ENCODE measurements at regions not wholly inside any gene's neighbourhood (a gene's known extent, or its start where the extent isn't known, plus 50 kb on each side); places are given as distances from the start of the nearest gene placed in this dataset.

DNA sequence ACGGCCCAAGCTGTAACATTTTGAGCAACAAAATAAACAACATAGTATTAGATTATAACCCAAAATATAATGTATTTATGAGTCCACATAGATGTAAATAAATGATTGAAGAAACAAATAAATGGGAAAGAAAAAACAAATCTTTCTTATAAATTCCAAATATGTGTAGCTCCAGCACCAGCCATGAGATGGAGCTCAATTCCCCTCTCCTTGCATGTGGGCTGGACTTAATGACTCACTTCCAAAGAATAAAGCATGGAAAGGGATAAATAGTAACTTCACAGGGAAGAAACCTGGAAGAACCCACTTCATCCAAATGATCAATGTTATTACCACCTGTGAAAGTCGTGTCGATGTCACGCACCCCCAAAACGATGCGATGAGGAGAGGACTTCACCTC is 158.8 kb downstream of the RPAP3 start:
- peak; percentile 49 for TF ChIP-seq CTCF (IDR thresholded peaks at IDR 0.05; ENCODE audit: insufficient read depth, low read length, missing control alignments)
- CTCF ChIA-PET: interaction anchor here (0.7 to 3.5 kb wide), 14 partner anchors 9 to 515 kb away, joined by 3 to 16 read pairs (median 4); no protein-coding TSS in a partner anchor
- POLR2A ChIA-PET: no interaction called here
- DNase-seq (ENCODE audit: low read depth, low spot score): peak; percentile 9
- no peak overlapping the region for H3K4me3 ChIP-seq (ENCODE audit: low read depth, low read length)

- CTCF ChIA-PET: interaction anchor here (0.7 to 3.5 kb wide), 17 partner anchors 9 to 514 kb away, joined by 3 to 16 read pairs (median 4); no protein-coding TSS in a partner anchor
- no peak for DNase-seq (ENCODE audit: low read depth, low spot score)
- TF ChIP-seq CTCF (IDR thresholded peaks at IDR 0.05; ENCODE audit: insufficient read depth, low read length, missing control alignments): no peak
- H3K4me3 ChIP-seq (ENCODE audit: low read depth, low read length): no peak overlapping the region
- POLR2A ChIA-PET: no interaction called here
Observed at GRCh38 chr12:47545938-47546609, 159.8 kb downstream of the RPAP3 start.

DNA sequence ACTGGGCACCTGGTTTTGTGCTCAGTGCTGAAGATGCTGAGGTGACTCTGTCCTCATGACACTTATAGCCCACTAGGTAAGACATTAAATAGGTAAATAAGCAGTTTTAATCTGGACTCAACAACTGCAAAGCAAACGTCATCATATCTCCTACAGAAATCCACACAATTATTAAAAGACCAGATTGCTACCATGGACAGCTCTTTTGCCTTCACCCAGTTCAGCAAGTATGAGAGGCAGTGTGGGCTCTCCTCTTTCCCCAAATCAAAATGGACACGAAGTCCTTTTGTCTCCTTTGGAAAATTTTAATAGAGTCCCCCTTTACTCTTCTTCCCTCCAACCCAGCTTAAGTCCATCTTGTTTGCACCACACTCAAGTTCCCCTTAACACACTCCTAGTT is 171.1 kb downstream of the RPAP3 start:
- ChIA-PET CTCF (interaction anchor here (1.4 to 1.6 kb wide), 2 partner anchors 9 to 11 kb away, joined by 3 to 16 read pairs; no protein-coding TSS in a partner anchor), POLR2A (no interaction called here)
- no peak overlapping the region for H3K4me3 ChIP-seq (ENCODE audit: low read depth, low read length)
- no peak for TF ChIP-seq CTCF (IDR thresholded peaks at IDR 0.05; ENCODE audit: insufficient read depth, low read length, missing control alignments)
- DNase-seq (ENCODE audit: low read depth, low spot score): no peak

- ChIA-PET CTCF (no interaction called here), POLR2A (no interaction called here)
- no peak for DNase-seq (ENCODE audit: low read depth, low spot score)
- H3K4me3 ChIP-seq (ENCODE audit: low read depth, low read length): no peak overlapping the region
- no peak for TF ChIP-seq CTCF (IDR thresholded peaks at IDR 0.05; ENCODE audit: insufficient read depth, low read length, missing control alignments)
Observed at GRCh38 chr12:47530050-47530449, 175.8 kb downstream of the RPAP3 start.

GRCh38 chr12:47527816-47528215 is 178.0 kb downstream of the RPAP3 start:
- ChIA-PET CTCF (interaction anchor here (1.0 kb wide), 1 partner anchor 19 kb away, joined by 3 read pairs; no protein-coding TSS in a partner anchor), POLR2A (interaction anchor here (0.6 kb wide), 1 partner anchor 325 kb away, joined by 3 read pairs; no protein-coding TSS in a partner anchor)
- peak; percentile 78 for DNase-seq (ENCODE audit: low read depth, low spot score)
- no peak for TF ChIP-seq CTCF (IDR thresholded peaks at IDR 0.05; ENCODE audit: insufficient read depth, low read length, missing control alignments)
- H3K4me3 ChIP-seq (ENCODE audit: low read depth, low read length): no peak overlapping the region

DNA sequence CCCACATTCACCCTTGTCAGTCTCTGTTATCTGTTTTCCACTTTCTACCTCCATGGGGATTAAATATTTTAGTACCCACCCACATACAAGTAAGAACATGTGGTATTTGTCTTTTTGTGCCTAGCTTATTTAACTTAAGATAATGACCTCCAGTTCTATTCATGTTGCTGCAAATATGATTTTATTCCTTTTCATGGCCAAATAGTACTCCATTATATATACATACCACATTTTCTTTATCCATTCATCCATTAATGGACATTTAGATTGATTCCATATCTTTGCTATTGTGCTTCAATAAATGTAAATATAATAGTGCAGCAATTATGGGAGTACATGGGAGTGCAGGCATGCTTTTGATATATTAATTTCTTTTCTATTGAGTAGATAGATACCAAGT is 185.8 kb downstream of the RPAP3 start:
- no peak for TF ChIP-seq CTCF (IDR thresholded peaks at IDR 0.05; ENCODE audit: insufficient read depth, low read length, missing control alignments)
- CTCF ChIA-PET: no interaction called here
- no peak for DNase-seq (ENCODE audit: low read depth, low spot score)
- no peak overlapping the region for H3K4me3 ChIP-seq (ENCODE audit: low read depth, low read length)
- POLR2A ChIA-PET: no interaction called here
